ENCODE measurements at regions not wholly inside any gene's neighbourhood (a gene's known extent, or its start where the extent isn't known, plus 50 kb on each side); places are given as distances from the start of the nearest gene placed in this dataset.
A peak's percentile ranks its signal among the peaks of the same experiment; 100 is the strongest.

DNA sequence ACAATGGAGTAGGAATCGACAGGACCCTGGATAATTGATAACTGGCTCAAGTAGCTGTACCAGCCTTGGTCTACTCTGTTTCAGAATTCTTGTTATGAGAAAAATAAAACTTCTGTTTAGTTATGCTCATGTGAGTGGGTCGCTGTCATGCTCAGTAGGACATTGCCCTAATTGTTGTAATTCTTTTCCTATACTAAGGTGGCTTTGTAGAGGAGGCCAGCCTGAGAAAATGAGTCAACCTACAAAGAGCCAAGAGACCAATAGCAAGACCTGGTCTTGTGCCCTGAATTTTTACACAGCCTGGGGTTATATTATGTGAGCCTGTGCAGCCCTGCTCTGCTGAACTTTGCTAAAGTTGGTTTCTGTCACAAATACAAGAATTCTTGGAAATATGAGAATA, 238.4 kb downstream of the MEIS1 start:
- Histone ChIP-seq H3K9me3 (ENCODE audit: control insufficient read depth, low read length) (no peaks in the 10 kb centered on the region), H3K4me1 (ENCODE audit: control insufficient read depth, insufficient read depth, low read length) (no peaks in the 10 kb centered on the region), H3K27ac (ENCODE audit: low read length) (no peak overlapping the region), H3K4me3 (ENCODE audit: low read length) (no peak overlapping the region), H3K27me3 (ENCODE audit: control insufficient read depth, insufficient read depth) (no peaks in the 10 kb centered on the region)
- intact Hi-C loops (cut with DNase I) = no loop called here
- WGBS = 78% methylated on average over 2 of the region's 2 CpGs
- no peak for DNase-seq
- no peak for ATAC-seq

DNA sequence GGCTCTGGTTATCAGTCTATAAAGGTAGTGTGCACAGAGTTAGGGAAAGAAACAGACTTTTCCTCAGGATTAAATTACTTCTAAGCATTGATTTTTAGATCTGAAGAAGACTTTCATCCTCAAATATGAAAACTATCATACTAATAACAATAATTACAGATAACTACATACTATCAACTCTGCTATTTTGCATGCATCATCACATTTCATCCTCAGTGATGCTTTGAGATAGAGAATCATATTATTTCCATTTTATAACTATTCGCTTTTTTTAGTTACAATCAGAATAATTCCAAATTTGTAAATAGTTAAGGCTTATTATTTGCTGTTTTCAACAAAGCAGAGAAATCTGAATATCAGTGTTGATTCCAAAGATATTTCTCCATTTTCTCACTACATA, 239.2 kb downstream of the MEIS1 start:
- no peak overlapping the region for H3K27ac ChIP-seq (ENCODE audit: low read length)
- H3K9me3 ChIP-seq (ENCODE audit: control insufficient read depth, low read length) = no peaks in the 10 kb centered on the region
- WGBS = 92% methylated on average over 1 of the region's 1 CpG
- H3K4me3 ChIP-seq (ENCODE audit: low read length) = no peak overlapping the region
- no peak for ATAC-seq
- no peak for DNase-seq
- no peaks in the 10 kb centered on the region for H3K4me1 ChIP-seq (ENCODE audit: control insufficient read depth, insufficient read depth, low read length)
- intact Hi-C loops (cut with DNase I) = no loop called here
- H3K27me3 ChIP-seq (ENCODE audit: control insufficient read depth, insufficient read depth) = no peaks in the 10 kb centered on the region

DNA sequence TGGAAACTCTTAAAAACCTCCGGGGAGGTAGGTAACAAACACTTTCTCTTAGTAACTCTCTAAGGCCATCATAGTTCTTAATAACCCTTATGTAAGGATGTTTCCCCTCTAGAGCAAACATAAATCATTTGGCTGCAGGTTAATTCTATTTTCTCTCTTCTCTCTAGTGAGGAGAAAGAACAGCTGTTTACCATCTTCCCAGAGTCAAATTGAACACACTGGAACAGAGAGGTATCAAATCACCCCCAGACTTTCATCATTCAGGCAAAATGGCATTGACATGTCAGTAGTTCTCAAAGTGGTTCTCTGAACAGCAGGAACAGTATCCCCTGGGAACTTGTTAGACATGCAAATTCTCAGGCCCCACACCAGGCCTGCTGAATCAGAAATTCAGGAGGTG, 240.7 kb downstream of the MEIS1 start:
- no peak overlapping the region for H3K4me3 ChIP-seq (ENCODE audit: low read length)
- intact Hi-C loops (cut with DNase I) = no loop called here
- ATAC-seq (no peak), DNase-seq (no peak)
- 88% methylated on average over 1 of the region's 1 CpG for WGBS
- no peaks in the 10 kb centered on the region for H3K9me3 ChIP-seq (ENCODE audit: control insufficient read depth, low read length)
- H3K27ac ChIP-seq (ENCODE audit: low read length) = no peak overlapping the region
- H3K27me3 ChIP-seq (ENCODE audit: control insufficient read depth, insufficient read depth) = no peaks in the 10 kb centered on the region
- no peaks in the 10 kb centered on the region for H3K4me1 ChIP-seq (ENCODE audit: control insufficient read depth, insufficient read depth, low read length)

DNA sequence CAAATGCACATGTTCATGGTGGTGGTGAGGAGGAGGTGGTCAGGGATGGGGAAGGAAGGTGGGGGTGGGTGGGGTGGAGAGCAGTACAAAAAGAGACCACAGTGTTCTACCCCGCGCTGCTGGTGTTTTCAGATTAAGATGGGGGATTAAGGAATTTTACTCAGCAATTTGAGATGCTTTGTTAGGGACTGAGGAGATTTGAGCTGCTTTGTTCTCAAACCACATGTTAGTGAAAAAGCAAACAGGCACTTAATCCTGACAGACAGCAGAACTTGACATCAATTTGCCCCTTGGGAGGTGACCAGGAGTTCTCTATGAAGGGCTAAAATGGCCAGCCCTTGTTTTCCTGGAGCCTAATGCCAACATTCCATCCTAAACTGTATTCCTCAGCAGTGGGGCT, 244.5 kb downstream of the MEIS1 start:
- H3K27me3 ChIP-seq (ENCODE audit: control insufficient read depth, insufficient read depth) = no peaks in the 10 kb centered on the region
- no peak overlapping the region for H3K27ac ChIP-seq (ENCODE audit: low read length)
- H3K4me3 ChIP-seq (ENCODE audit: low read length) = no peak overlapping the region
- H3K4me1 ChIP-seq (ENCODE audit: control insufficient read depth, insufficient read depth, low read length) = no peaks in the 10 kb centered on the region
- intact Hi-C loops (cut with DNase I) = no loop called here
- ATAC-seq (no peak), DNase-seq (no peak)
- WGBS = 65% methylated on average over 2 of the region's 2 CpGs
- H3K9me3 ChIP-seq (ENCODE audit: control insufficient read depth, low read length) = no peaks in the 10 kb centered on the region

DNA sequence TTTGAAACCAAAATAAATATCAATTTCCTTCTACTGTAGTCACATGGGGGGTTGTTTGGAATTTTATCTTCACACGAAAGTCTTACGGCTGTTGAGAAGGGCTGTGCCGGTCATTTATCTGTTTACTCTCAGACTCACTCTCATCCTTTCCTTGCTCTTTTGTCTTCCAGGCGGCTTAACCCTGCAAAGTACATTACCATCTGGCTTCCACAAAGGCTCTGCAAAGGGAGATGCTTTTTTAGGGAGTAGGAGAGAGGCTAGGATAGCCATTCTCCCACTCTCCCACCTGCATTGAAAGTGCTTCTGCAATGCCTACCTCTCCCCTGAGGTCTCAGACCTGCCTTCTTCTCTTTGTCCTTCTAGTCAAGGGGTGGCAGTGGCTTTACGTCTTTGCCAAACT, 247.6 kb downstream of the MEIS1 start:
- DNase-seq (no peak), ATAC-seq (no peak)
- no peaks in the 10 kb centered on the region for H3K27me3 ChIP-seq (ENCODE audit: control insufficient read depth, insufficient read depth)
- no peak overlapping the region for H3K27ac ChIP-seq (ENCODE audit: low read length)
- 64% methylated on average over 5 of the region's 5 CpGs for WGBS
- no peaks in the 10 kb centered on the region for H3K9me3 ChIP-seq (ENCODE audit: control insufficient read depth, low read length)
- intact Hi-C loops (cut with DNase I) = no loop called here
- H3K4me1 ChIP-seq (ENCODE audit: control insufficient read depth, insufficient read depth, low read length) = no peaks in the 10 kb centered on the region
- no peak overlapping the region for H3K4me3 ChIP-seq (ENCODE audit: low read length)

DNA sequence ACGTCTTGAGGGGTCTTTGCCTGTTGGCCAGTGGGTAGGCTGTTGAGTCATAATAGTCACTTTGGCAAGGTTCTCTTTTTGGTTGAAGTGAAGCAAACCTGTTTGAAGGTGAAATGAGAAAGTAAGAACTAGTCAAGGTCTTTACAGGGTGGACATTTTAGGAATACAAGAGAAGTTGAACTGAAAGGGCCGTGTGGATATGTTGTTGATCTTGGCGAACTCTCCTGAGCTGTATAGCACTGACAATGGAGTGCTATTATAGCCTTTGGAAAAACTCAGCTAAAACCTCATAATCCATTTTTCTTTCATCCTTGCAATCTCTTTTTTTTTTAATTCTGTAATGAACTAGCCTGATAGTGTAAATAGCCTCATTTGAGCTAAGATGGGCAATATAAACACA, 248.1 kb downstream of the MEIS1 start:
- intact Hi-C loops (cut with DNase I) = no loop called here
- H3K27me3 ChIP-seq (ENCODE audit: control insufficient read depth, insufficient read depth) = no peaks in the 10 kb centered on the region
- no peak for DNase-seq
- H3K4me1 ChIP-seq (ENCODE audit: control insufficient read depth, insufficient read depth, low read length) = no peaks in the 10 kb centered on the region
- H3K9me3 ChIP-seq (ENCODE audit: control insufficient read depth, low read length) = no peaks in the 10 kb centered on the region
- ATAC-seq = no peak
- WGBS = 68% methylated on average over 3 of the region's 3 CpGs
- no peak overlapping the region for H3K27ac ChIP-seq (ENCODE audit: low read length)
- H3K4me3 ChIP-seq (ENCODE audit: low read length) = no peak overlapping the region

DNA sequence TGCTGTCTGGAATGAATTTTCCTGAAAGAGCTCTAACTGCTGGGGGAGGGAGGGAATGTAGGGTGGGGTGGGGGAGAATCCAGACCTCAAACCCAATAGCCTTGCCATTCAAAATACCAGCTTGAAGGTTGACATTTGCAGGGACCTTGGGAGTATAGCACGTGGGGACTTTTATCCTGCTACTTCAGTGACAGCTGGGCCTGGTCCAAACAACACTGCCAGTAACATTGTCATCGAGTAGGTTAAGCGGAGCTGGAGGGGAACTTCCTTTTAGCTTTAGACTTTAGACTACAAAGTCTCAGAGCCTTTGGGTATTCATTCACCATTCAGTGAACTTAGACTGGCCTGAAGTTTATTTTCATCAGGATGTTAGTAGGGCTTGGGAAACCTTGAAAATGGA, 248.7 kb downstream of the MEIS1 start:
- DNase-seq (peak in 1 of 3 donors; percentile 42), ATAC-seq (peak in 1 of 2 donors; percentile 61)
- intact Hi-C loops (cut with DNase I) = no loop called here
- no peak overlapping the region for H3K4me3 ChIP-seq (ENCODE audit: low read length)
- H3K4me1 ChIP-seq (ENCODE audit: control insufficient read depth, insufficient read depth, low read length) = no peaks in the 10 kb centered on the region
- no peaks in the 10 kb centered on the region for H3K27me3 ChIP-seq (ENCODE audit: control insufficient read depth, insufficient read depth)
- 22% methylated on average over 3 of the region's 3 CpGs for WGBS
- H3K27ac ChIP-seq (ENCODE audit: low read length) = no peak overlapping the region
- no peaks in the 10 kb centered on the region for H3K9me3 ChIP-seq (ENCODE audit: control insufficient read depth, low read length)

DNA sequence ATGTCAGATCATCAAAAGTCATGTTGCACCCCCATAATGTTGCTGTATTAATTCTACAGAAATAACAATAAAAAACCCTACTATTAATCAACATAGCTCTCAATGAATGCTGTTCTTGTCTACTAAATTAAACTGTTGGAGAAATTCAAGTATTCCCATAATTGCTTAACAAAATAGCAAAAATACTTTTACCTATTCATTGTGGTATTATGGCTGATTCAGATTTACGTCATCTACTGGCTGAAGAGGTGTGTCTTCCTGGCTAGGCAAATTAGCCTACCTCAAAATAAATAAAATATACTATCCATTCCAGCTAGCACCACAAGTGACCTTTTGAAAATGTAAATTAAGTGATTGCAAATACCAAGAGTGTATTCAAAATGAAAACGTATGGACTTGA, 249.4 kb downstream of the MEIS1 start:
- intact Hi-C loops (cut with DNase I) = no loop called here
- no peaks in the 10 kb centered on the region for H3K4me1 ChIP-seq (ENCODE audit: control insufficient read depth, insufficient read depth, low read length)
- DNase-seq (no peak), ATAC-seq (no peak)
- H3K27me3 ChIP-seq (ENCODE audit: control insufficient read depth, insufficient read depth) = no peaks in the 10 kb centered on the region
- no peak overlapping the region for H3K27ac ChIP-seq (ENCODE audit: low read length)
- H3K4me3 ChIP-seq (ENCODE audit: low read length) = no peak overlapping the region
- WGBS = 83% methylated on average over 2 of the region's 2 CpGs
- H3K9me3 ChIP-seq (ENCODE audit: control insufficient read depth, low read length) = no peaks in the 10 kb centered on the region

DNA sequence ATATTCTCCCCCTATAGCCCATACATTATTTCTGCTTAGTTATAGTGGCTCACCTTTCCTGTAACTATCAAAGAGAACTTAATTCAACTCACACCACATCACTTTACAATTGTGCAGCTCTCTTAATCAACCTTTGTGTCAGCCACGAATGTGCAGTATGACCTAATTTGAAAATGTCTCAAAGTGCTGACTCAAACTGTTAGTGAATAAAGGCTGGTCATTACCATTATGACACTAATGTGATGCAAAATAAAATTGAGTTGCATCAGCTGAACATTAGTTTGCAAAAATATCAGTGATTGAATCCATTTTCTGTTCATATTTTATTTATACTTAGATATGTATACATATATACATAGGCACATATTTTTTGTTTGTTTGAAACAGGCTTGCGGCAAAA, 251.8 kb downstream of the MEIS1 start:
- Histone ChIP-seq H3K4me1 (ENCODE audit: control insufficient read depth, insufficient read depth, low read length) (no peaks in the 10 kb centered on the region), H3K27me3 (ENCODE audit: control insufficient read depth, insufficient read depth) (no peaks in the 10 kb centered on the region), H3K4me3 (ENCODE audit: low read length) (no peak overlapping the region), H3K27ac (ENCODE audit: low read length) (no peak overlapping the region), H3K9me3 (ENCODE audit: control insufficient read depth, low read length) (no peaks in the 10 kb centered on the region)
- intact Hi-C loops (cut with DNase I) = no loop called here
- no peak for ATAC-seq
- WGBS = 65% methylated on average over 2 of the region's 2 CpGs
- no peak for DNase-seq

DNA sequence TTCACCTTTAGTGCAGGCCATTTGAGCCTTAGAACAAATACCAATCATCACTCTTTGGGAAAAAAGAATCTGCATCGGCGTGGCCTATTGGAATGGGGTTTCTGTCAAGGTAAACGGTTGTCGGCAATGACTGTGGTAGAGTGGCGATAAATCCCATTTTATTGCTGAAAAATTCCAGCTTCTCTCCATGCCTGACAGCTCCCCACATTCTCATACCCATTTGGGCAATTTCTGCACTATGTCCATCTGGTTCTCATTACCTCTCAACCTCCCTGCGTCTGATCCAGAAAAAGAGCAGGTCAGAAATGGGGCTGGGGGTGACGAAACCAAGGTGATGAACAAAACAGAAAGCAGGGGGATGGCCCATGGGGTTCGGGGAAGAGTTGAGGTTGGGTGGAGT, 254.0 kb downstream of the MEIS1 start:
- 84% methylated on average over 8 of the region's 8 CpGs for WGBS
- H3K4me1 ChIP-seq (ENCODE audit: control insufficient read depth, insufficient read depth, low read length) = no peaks in the 10 kb centered on the region
- ATAC-seq = no peak
- no peak overlapping the region for H3K4me3 ChIP-seq (ENCODE audit: low read length)
- no peaks in the 10 kb centered on the region for H3K9me3 ChIP-seq (ENCODE audit: control insufficient read depth, low read length)
- DNase-seq = no peak
- H3K27ac ChIP-seq (ENCODE audit: low read length) = no peak overlapping the region
- no peaks in the 10 kb centered on the region for H3K27me3 ChIP-seq (ENCODE audit: control insufficient read depth, insufficient read depth)
- intact Hi-C loops (cut with DNase I) = no loop called here

DNA sequence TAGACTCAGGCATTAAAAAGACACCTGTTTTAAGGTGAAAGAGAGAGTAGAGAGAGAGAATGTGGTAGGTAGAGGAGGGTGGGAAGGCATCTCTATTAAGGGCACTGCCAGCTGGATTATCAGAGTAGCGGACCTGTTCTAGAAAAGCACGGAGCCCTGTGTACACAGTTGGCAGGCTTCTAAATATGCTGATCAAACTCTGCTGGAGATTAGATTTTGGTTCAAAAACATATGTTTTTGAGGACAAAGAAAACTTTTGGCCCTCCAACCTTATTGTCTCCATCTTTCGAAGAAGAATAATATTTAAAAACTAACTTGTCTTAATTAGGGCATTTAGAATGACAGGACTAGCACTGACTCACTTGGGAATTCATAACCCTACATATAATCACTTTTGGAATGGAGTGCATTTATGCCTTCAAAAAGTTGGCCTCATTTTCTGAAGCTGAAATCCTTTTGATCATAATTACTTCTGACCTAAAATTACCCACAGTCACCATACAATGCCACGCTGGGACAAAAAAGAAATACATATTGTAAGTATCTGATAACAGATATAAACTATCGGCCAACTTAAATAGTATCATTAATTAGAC, 254.6 kb downstream of the MEIS1 start:
- no peaks in the 10 kb centered on the region for H3K4me1 ChIP-seq (ENCODE audit: control insufficient read depth, insufficient read depth, low read length)
- intact Hi-C loops (cut with DNase I) = no loop called here
- H3K4me3 ChIP-seq (ENCODE audit: low read length) = no peak overlapping the region
- H3K27me3 ChIP-seq (ENCODE audit: control insufficient read depth, insufficient read depth) = no peaks in the 10 kb centered on the region
- H3K9me3 ChIP-seq (ENCODE audit: control insufficient read depth, low read length) = no peaks in the 10 kb centered on the region
- no peak overlapping the region for H3K27ac ChIP-seq (ENCODE audit: low read length)
- DNase-seq = no peak
- 90% methylated on average over 5 of the region's 5 CpGs for WGBS
- ATAC-seq = no peak

All from right cardiac atrium (tissue), 5 donors.